ENCODE measurements at regions not wholly inside any gene's neighbourhood (a gene's known extent, or its start where the extent isn't known, plus 50 kb on each side); places are given as distances from the start of the nearest gene placed in this dataset.
A peak's percentile ranks its signal among the peaks of the same experiment; 100 is the strongest.
"Not testable (repeated sequence)": the region's sequence is repeated elsewhere in the genome, so short reads cannot be mapped to it uniquely, and the experiment has no call there.

GRCh38 chr12:115898670-115899069 lies 378.8 kb downstream of the MED13L start:
- DNase-seq, result no peak

GRCh38 chr12:115897729-115898128 lies 379.8 kb downstream of the MED13L start:
- no peak for DNase-seq

- no peak for DNase-seq
Measured at GRCh38 chr12:115895247-115895646, 382.2 kb downstream of the MED13L start.

GRCh38 chr12:115891556-115892164 lies 385.8 kb downstream of the MED13L start:
- DNase-seq, result no peak

- DNase-seq, result no peak
Measured at GRCh38 chr12:115886666-115887065, 390.8 kb downstream of the MED13L start.

- DNase-seq, result no peak
Measured at GRCh38 chr12:115885040-115885690, 392.3 kb downstream of the MED13L start.

GRCh38 chr12:115882936-115883335 lies 394.6 kb downstream of the MED13L start:
- no peak for DNase-seq

GRCh38 chr12:115880238-115880637 lies 397.3 kb downstream of the MED13L start:
- no peak for DNase-seq

- DNase-seq, result no peak
Measured at GRCh38 chr12:115879354-115879753, 398.1 kb downstream of the MED13L start.

GRCh38 chr12:115873451-115874082 lies 403.9 kb downstream of the MED13L start:
- DNase-seq, result no peak

- no peak for DNase-seq
Measured at GRCh38 chr12:115872919-115873357, 404.6 kb downstream of the MED13L start.

- no peak for DNase-seq
Measured at GRCh38 chr12:115872212-115872611, 405.3 kb downstream of the MED13L start.

GRCh38 chr12:115871714-115872113 lies 405.8 kb downstream of the MED13L start:
- peak; percentile 6 for DNase-seq

- DNase-seq, result no peak
Measured at GRCh38 chr12:115870510-115870909, 407.0 kb downstream of the MED13L start.

- no peak for DNase-seq
Measured at GRCh38 chr12:115870021-115870420, 407.5 kb downstream of the MED13L start.

- no peak for DNase-seq
Measured at GRCh38 chr12:115869604-115870003, 407.9 kb downstream of the MED13L start.

- no peak for DNase-seq
Measured at GRCh38 chr12:115868624-115869023, 408.9 kb downstream of the MED13L start.

GRCh38 chr12:115867854-115868253 lies 409.6 kb downstream of the MED13L start:
- no peak for DNase-seq

- DNase-seq, result no peak
Measured at GRCh38 chr12:115866909-115867525, 410.5 kb downstream of the MED13L start.

GRCh38 chr12:115866281-115866680 lies 411.2 kb downstream of the MED13L start:
- not testable (repeated sequence) for DNase-seq

GRCh38 chr12:115864396-115864795 lies 413.1 kb downstream of the MED13L start:
- DNase-seq, result no peak

- no peak for DNase-seq
Measured at GRCh38 chr12:115860619-115861018, 416.9 kb downstream of the MED13L start.

GRCh38 chr12:115859231-115859630 lies 418.3 kb downstream of the MED13L start:
- no peak for DNase-seq

GRCh38 chr12:115857923-115858322 lies 419.6 kb downstream of the MED13L start:
- no peak for DNase-seq

Measured in NCI-H446 treated with DMSO at 0.1 percent for 48 hours (cell line).